ENCODE measurements at regions not wholly inside any gene's neighbourhood (a gene's known extent, or its start where the extent isn't known, plus 50 kb on each side); places are given as distances from the start of the nearest gene placed in this dataset.
A peak's percentile ranks its signal among the peaks of the same experiment; 100 is the strongest.

DNA sequence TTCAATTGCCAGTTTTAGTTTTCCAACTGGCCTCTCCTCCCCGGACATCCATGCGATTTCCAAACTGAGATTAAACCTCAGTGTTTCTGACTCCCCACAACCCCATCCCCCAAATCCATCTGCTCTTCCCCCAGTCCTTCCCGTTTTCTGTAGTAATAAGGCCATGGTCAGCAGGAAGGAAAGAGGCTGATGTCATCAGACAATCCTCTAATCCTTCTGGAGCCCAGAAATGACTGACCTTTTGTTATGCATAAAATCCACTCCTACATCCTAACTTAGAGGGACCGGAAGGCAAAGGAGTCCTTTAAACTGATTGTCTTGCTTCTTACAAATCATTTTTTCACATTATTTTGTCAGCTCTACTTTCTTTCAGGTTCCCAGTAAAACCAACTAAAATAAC is 155.8 kb downstream of the INO80D start:
- Histone ChIP-seq H3K9me3 (ENCODE audit: control insufficient read depth, insufficient read depth, low read length) (no peaks in the 10 kb centered on the region), H3K27me3 (ENCODE audit: control insufficient read depth, insufficient read depth, low read length) (peaks cover 13% of the 10 kb centered on the region), H3K27ac (ENCODE audit: low read depth, low read length) (no peak overlapping the region), H3K4me3 (ENCODE audit: low read depth, low read length) (no peak overlapping the region)
- POLR2A ChIA-PET, result no interaction called here
- TF ChIP-seq, protein P1, sequence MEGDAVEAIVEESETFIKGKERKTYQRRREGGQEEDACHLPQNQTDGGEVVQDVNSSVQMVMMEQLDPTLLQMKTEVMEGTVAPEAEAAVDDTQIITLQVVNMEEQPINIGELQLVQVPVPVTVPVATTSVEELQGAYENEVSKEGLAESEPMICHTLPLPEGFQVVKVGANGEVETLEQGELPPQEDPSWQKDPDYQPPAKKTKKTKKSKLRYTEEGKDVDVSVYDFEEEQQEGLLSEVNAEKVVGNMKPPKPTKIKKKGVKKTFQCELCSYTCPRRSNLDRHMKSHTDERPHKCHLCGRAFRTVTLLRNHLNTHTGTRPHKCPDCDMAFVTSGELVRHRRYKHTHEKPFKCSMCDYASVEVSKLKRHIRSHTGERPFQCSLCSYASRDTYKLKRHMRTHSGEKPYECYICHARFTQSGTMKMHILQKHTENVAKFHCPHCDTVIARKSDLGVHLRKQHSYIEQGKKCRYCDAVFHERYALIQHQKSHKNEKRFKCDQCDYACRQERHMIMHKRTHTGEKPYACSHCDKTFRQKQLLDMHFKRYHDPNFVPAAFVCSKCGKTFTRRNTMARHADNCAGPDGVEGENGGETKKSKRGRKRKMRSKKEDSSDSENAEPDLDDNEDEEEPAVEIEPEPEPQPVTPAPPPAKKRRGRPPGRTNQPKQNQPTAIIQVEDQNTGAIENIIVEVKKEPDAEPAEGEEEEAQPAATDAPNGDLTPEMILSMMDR (IDR thresholded peaks at IDR 0.05; ENCODE audit: low read depth, low read length), result no peak
- CTCF ChIA-PET, result interaction anchor here (0.6 to 2.6 kb wide), 4 partner anchors 9 to 1611 kb away, joined by 3 to 23 read pairs (median 4); partner anchors contain the start of gene NRP2
- DNase-seq (ENCODE audit: low read depth, low spot score), result no peak

DNA sequence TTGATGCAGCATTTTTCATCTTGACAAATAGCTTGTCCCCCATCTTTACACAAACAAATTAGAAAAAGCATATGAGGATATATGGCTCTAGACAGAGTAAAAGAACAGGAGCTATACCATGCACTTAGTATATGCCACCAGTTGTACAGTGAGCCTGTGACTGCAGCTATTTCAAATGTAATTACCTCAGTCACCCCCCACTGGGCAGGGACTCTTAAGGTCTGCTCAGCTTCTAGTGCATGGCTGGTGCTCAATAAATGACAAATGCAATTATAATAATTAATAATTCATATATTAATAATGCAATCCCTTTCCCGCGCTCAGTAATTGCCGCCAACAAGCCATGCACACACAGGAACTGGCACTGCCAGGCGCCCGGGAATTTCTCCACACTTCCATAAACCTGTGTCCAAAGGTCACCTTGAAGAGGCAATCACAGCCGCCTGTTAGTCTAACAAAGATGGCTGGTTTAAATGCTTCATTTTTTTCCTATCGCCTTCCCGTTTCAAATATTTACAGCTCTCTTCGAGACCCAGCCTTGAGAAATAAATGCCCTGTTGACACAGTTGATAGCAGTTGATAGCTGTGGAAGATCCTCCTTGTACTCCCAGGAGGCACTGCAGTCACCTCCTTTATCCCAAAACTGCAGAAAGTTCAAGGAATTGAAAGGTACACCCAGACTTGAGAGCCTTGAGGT is 156.6 kb downstream of the INO80D start:
- Histone ChIP-seq H3K27me3 (ENCODE audit: control insufficient read depth, insufficient read depth, low read length) (peaks cover 13% of the 10 kb centered on the region), H3K4me3 (ENCODE audit: low read depth, low read length) (no peak overlapping the region), H3K9me3 (ENCODE audit: control insufficient read depth, insufficient read depth, low read length) (no peaks in the 10 kb centered on the region), H3K27ac (ENCODE audit: low read depth, low read length) (no peak overlapping the region)
- ChIA-PET CTCF (interaction anchor here (2.6 kb wide), 1 partner anchor 19 kb away, joined by 23 read pairs; no protein-coding TSS in a partner anchor), POLR2A (interaction anchor here (0.6 kb wide), 1 partner anchor 77 kb away, joined by 7 read pairs; no protein-coding TSS in a partner anchor)
- DNase-seq (ENCODE audit: low read depth, low spot score), result no peak
- TF ChIP-seq, protein P1 (IDR thresholded peaks at IDR 0.05; ENCODE audit: low read depth, low read length), result no peak

DNA sequence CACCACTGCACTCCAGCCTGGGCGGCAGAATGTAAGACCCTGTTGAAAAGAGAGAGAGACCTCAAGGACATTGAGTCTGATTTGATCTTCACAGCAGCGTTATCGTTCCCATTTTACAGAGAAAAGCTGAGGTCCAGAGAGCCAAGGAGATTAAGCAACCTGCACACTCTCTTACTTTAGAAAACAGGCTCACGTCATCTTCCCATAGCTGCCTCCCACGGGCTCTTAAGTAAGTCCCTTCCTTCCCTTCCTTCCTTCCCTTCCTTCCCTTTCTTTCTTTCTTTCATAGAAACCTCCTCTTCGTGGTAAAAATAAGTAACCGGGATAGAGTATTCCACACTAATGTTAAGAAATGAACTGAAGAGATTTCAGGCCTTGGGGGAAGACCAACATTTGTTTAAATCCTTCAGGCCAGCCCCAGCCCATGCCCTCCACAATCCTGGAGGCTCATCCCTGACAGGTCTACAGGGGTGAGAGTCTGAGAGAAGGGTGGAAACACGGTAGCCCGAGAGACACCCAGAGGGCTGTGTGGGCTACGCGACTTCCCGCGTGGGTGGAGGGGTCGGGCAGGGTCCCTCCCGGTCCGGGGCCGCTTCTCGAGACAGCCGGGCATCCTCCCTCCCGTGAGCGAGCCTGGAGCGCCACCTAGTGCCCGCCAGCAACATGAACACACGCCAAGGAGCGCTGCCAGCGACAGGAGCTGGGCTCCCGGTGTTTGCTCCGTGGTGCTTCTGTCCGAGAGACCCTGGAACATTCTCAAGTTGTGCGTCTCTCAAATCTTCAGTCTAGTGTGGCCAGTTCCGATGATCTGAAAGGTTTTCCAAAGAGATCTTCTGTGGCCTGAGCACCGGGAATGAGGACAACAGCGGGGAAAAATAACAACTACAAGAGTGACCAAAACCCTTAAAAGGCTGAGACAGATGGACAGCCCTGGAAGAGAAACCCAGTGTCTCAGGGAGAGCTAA is 160.3 kb downstream of the INO80D start:
- H3K27me3 ChIP-seq (ENCODE audit: control insufficient read depth, insufficient read depth, low read length), result peaks cover 29% of the 10 kb centered on the region
- peak overlapping the region; percentile 50 for H3K4me3 ChIP-seq (ENCODE audit: low read depth, low read length)
- TF ChIP-seq, protein P1 (IDR thresholded peaks at IDR 0.05; ENCODE audit: low read depth, low read length), result peak; percentile 95
- no peaks in the 10 kb centered on the region for H3K9me3 ChIP-seq (ENCODE audit: control insufficient read depth, insufficient read depth, low read length)
- no peak for DNase-seq (ENCODE audit: low read depth, low spot score)
- no peak overlapping the region for H3K27ac ChIP-seq (ENCODE audit: low read depth, low read length)
- POLR2A ChIA-PET, result no interaction called here
- CTCF ChIA-PET, result interaction anchor here (0.5 to 3.3 kb wide), 53 partner anchors 8 to 1851 kb away, joined by 3 to 34 read pairs (median 5); no protein-coding TSS in a partner anchor

DNA sequence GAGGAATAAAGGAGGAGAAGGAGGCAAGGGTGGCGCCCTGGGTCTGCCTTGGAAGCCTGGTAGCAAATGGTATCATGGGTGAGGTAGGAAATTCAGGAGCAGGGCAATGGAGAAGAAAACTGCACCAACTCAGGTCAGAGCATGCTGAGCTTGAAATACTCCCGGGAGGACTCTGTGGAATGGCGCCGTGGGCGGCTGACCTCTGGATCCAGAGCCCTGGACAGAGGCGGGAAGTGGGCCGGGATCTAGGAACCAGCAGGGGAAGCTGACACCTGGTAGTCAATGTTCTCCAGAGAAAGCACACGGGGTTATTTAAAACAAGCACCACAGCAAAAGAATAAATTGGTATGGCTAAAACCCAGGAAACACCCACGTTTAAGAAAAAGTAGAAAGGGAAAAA is 161.3 kb downstream of the INO80D start:
- POLR2A ChIA-PET, result no interaction called here
- Histone ChIP-seq H3K27ac (ENCODE audit: low read depth, low read length) (no peak overlapping the region), H3K4me3 (ENCODE audit: low read depth, low read length) (no peak overlapping the region), H3K27me3 (ENCODE audit: control insufficient read depth, insufficient read depth, low read length) (peaks cover 30% of the 10 kb centered on the region), H3K9me3 (ENCODE audit: control insufficient read depth, insufficient read depth, low read length) (no peaks in the 10 kb centered on the region)
- TF ChIP-seq, protein P1 (IDR thresholded peaks at IDR 0.05; ENCODE audit: low read depth, low read length), result no peak
- CTCF ChIA-PET, result interaction anchor here (1.6 to 3.3 kb wide), 4 partner anchors 15 to 1663 kb away, joined by 3 to 34 read pairs (median 12); no protein-coding TSS in a partner anchor
- no peak for DNase-seq (ENCODE audit: low read depth, low spot score)
